SK-N-DZ (cell line): ENCODE measurements at regions not wholly inside any gene's neighbourhood (a gene's known extent, or its start where the extent isn't known, plus 50 kb on each side); places are given as distances from the start of the nearest gene placed in this dataset.

ENCODE experiments used
- DNase-seq: peaks from one replicate; pipeline ENCODE4 v3.0.0-alpha.2; 2015; ENCODE audit warnings: low spot score

DNA sequence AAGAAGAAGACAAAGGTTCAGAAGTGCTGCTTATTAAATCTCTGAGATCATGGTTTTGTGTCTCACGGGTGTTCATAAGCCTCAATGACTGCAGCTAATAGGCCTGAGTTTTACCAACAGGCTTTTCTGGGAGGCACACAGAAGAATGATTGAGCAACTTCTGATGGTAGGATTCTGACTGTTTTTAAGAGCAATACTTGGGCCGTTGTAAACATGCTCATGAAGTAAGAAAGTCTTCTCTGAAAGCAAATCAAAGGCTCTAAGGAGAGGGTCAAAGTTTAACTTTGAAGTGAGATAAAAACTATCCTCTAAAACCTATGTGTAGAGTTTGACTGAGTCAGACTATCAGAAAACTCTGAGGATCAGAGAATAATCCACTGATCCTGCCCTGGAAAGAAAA, 390.9 kb upstream of the DAB2 start:
- no peak for DNase-seq

DNA sequence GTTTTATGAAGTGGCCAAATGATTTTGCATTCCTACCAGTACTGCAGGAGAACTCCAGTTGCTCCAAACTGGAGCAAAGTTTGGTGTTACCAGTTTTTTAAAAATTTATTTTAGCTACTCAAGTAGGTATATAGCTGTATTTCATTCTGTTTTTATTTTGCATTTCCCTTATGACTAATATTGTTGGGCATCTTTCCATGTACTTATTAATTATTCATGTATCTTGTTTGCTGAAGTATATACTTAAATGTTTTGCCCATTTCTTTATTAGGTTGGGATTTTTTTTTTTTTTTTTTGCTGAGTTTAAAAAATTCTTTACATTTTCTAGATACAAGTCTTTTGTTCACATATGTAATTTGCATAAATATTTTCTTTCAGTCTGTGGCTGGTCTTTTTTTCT, 386.6 kb upstream of the DAB2 start:
- DNase-seq, result no peak

DNA sequence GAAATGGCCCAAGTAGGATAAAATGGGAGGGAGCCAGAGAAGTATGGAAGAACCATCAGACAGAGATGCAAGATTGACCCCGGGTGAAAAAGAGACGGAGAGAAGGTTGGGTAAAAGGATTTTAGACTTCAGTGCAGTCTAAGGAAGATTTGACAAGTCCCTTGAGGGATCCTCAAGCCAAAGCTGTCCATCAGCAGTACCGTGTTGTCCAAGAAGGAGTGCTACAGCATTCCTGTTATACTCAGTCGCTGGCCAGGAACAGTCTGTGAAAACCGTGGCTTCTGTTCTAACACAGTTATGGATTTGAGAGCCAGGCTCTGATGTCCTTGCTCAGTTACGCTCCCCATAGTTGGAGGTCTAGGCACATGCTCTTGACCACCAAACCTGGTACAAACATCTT, 383.9 kb upstream of the DAB2 start:
- DNase-seq, result no peak

DNA sequence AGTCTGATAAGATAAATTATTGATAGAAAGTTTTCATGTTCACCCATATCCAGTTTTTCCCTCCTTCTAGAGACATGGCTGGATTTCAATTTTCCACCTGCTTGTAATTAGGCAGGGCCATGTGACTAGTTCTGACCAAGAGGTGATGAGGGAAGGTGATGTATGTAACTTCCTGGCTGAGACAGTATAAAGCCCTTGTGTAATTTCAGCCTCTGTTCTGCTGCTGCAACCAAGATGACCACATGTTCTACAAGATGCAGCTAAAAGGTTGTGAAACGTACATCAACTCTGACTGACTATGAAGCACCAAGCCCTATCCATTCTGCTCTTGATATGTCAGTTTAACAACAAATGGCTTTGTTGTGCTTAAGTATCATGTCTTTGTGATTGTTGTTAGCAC, 376.5 kb upstream of the DAB2 start:
- DNase-seq, result no peak

DNA sequence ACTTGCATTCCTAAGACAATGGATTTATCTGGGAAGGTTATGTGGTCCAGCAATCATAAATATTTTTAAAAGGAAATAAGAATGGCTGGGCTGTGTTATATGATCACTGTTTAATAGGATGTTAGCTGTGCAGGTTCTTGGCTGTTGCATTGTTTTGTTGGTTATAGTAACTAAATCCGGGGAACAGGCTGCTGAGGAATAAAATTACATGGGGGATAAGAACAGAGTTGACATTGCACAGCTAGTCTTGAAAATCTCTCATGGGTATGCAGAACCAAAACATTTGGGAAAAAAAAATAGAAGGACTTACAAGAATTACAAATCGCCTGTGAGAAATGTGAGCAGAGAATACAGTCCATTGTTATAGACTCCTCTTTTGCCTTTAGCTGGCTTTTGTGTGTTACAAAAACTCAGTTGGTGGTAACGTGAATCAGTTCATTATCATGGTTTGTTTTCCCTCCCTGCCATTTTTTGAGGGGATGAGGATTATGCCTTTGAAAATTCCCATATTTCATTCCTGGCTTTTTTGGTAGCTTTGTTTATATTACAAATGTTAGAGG, 375.3 kb upstream of the DAB2 start:
- DNase-seq, result no peak

DNA sequence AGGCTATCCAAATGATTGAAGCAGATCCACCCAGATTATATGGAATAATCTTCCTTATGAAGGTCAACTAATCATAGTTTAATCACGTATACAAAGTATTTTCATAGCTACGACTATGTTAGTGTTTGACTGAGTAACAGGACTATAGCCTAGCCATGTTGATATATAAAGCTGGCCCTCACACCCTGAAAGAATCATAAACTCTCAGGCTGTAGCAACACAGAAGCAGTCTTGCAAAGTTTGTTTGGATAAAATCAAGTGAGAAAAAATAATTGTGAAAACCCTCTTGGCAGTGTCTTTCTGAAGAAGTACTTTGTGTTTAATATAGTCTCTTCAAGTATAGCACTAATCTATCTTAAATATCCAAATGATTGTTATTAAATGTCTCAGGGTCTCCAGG, 374.5 kb upstream of the DAB2 start:
- DNase-seq, result no peak

DNA sequence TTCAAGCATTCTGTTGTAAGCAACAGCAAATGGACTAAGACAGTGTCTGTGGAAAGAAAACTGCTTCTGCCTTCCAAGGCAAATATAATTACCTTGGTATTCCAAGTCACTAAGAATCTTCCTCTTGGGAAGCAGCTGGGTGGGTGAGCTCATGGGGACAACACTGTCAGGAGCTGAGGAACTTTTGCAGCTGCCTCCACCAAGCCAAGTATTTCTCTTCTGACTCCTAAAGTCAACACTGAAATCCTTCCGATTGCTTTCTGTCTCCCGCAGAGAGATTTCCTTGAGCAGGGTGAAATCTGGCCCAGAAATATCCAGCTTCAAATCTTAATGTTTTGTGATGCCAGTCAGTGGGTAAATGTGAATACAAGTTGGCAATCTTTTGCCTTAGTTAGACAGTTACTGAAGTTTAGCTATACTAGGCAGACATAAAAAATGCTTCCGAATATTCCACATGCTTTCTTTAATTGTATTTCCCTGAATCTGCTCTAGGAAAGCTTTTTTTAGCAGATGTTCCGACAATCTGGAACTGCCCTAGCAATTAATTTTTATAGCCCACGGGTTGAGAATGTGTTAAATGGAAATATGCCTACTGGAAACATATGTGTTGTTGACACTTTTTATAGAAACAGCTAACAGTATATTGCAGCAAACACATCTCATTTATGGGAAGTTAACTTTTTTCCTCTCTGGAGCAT, 369.9 kb upstream of the DAB2 start:
- no peak for DNase-seq

DNA sequence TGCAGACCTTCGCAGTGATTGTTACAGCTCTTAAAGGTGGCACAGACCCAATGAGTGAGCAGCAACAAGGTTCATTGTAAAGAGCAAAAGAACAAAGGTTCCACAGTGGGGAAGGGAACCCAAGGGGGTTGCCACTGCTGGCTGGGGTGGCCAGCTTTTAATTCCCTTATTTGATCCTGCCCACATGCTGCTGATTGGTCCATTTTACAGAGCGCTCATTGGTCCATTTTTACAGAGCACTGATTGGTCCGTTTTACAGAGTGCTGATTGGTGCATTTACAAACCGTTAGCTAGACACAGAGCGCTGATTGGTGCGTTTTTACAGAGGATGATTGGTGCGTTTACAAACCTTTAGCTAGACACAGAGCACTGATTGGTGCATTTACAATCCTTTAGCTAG, 360.6 kb upstream of the DAB2 start:
- DNase-seq, result no peak

DNA sequence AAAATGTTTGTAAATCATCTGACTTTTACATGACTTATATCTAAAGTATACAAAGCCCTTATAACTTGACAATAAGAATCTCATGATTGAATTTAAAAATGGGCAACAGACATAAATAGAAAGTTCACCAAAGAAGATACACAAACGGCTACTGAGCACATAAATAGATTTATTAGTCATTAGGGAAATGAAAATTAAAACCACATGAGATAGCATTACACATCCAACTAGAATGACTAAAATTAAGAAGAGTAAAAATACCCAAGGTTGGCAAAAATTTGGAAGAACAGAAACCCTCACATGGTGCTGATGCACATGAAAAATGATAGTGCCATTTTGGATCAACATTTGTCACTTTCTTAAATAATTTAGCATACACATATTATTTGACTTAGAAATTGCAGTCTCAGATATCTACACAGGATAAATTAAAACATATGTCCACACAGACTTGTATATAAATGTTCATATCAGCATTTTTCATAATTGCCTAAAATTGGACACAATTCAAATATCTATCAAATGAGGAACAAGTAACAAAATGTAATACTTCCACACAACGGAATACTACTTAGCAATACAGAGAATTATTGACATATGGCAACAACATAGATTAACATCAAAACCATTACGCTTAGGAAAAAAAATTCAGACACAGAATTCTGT, 359.1 kb upstream of the DAB2 start:
- no peak for DNase-seq

DNA sequence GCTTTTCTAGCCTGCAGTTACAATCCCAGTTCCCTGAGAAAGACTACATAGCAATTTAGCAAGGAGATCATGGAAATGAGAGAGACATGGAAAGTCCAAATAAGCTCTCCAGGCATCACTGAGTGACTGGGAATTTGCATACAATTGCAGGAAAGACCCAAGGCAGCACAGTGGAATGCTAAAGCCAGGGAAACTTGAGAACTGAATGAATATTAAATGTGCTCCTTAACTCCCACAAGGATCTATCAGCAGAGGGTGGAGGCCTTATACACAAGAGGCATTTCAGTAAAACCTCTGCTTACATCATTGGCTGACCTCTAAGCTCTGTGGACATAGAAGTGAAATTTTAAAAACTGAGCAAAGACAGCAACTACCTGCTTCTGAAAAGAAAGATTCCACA, 355.6 kb upstream of the DAB2 start:
- DNase-seq, result no peak

DNA sequence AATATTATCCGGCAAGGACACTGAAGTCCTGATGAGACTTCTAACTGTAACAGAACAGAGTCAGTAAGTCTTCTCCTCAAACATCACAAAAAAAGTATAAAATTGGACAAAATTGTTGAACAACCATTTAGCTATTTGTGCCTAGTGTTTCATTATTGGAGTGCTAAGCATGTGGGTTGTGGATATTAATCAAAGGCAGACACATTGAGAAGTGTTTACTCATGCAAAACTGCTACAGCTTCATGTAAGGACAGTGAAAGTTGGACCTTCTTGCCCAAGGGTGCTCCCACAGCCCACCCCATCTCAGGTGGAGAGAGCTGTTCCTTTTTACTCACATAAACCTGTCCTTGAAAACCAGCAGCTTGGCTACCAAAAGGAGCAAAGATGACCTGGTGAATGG, 355.1 kb upstream of the DAB2 start:
- no peak for DNase-seq

DNA sequence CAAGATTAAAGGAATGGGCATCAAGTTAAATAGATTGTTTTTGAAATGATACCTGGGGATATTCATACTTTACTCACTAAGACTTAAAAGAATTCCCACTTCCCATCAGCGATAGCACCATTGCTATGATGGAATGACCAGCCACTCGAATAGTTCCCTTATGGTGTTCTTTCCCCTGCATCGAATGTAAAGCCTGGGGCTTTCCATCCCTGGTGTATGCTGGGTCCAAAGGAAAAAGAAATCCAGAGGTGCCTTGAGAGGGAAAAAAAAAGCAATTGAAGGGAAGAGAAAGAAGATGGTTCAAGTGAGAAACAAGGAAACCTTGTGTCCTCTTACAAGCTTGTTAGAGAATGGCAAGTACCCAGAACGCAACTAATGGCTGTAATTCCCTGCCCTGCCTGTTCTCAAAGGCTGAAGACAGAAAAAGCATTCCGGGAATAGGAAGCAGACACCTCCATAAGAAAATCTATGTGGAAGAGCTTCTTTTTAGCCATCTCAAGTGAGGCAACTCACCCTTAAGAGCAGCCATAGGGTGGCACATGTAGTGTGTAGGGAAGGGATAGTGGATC, 351.1 kb upstream of the DAB2 start:
- no peak for DNase-seq

DNA sequence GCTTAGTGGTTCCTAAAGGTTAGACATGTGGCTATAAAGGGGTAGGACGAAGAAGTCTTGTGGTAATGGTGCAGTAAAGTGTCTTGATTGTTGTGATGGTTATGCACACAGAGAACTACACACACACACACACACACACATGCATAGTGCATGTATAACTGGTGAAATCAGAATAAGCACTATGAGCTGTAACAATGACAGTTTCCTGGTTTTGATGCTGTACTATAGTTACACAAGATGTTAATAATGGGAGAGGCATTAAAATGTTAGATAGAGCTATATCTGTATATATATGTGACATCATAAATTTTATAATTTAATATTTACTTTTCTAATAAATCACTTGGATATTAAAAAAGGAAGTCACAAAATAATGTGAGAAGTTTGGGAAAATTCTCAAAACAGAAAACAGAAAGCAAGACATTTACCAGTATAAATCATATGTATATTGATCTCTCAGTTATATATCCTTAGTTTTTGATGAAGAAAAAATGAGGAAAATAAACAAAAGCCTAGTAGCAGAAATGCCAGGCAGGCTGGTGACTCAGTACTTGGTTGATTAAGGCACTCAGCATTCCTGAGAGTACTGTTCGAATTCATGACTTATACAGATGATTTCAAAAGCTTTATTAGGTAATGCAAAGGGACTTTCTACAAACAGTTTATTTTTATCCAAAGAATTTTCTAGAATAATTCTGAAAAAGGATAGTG, 350.5 kb upstream of the DAB2 start:
- DNase-seq, result no peak

DNA sequence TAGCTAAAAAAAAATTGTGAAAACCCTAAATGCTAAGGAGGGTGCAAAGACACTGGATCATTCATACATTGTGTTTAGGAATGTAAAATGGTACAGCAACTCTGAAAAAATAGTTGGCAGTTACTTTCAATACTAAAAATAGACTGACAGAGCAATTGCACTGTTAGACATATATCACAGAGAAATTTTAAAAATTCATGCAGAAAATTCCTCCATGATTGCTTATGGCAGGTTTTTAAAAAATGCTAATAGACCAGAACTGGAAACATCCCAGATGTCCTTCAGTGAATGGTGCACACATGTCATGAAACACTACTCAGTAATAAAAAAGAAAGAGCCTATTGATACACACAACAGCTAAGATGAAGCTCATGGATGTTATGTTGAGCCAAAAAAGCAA, 349.8 kb upstream of the DAB2 start:
- no peak for DNase-seq

DNA sequence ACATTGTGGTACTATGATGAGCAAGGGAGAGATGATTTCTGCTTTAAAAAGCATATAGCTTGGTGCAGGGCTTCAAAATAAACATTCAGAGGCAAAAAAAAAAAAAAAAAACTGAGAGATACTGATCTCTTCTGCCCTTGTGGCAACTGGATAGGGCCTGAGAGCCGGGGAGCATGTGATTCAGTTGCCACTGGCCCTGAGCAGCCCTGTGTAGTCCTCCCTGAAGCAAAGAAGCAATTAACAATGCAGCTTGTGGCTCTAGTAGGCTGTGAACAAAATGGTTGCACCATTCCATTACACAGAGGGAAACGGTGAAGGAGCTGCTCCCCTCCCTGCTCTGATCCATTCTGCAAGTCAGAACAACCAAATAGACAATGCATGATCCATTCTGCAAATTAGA, 347.5 kb upstream of the DAB2 start:
- no peak for DNase-seq

DNA sequence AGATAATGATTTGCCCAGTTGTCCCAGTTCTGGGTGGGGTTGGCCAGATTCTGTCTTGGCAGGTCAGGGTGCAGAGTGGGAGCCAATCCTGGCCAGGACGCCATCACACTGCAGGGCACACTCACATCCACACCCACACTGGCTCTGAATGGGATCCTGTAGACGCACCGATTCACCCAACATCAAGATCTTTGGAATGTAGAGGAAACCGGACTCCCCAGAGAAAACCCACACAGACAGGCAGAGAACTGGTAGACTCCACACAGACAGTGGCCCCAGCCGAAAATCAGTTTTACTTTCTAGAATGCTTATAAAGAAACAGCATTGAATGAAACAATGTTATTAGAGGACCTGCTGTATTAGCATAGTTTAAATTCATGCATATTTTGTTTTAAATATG, 343.1 kb upstream of the DAB2 start:
- no peak for DNase-seq

DNA sequence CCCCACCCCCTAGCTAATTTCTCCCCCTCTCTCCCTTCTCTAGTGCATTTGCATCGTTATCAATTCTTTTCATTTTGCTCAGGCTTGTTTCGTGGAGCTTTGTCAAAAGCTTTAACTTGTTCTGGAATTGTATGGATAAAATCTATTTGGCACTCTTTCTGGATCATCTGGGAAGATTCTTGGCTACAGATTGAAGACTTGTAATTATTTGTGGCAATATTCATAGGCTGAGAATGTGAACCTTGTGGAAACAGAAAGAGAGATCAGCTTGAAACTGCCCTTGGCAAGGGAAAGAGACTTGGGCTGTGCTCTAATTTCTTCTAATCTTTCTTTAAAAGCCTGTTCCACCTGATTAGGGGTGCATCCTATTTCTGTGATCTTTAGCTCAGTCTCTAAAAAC, 340.6 kb upstream of the DAB2 start:
- no peak for DNase-seq

DNA sequence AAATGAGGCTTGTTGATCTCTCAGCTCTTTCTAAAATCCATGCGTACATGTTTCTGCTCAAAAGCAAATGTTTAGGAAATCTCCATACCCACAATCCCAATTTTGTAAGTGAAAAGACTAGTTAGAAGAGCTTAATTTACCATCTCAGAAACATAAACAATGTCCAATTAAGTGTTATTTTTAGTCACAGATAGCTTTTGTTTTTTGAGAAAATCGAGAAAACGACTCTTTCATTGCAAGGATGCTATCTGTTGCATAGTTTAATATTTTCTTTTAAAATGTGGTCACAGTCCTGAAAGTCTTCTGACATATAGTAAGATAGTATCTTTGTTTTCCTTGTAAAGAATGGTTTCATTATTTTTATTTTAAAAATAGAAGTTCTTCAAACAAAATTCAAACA, 338.0 kb upstream of the DAB2 start:
- DNase-seq, result no peak

DNA sequence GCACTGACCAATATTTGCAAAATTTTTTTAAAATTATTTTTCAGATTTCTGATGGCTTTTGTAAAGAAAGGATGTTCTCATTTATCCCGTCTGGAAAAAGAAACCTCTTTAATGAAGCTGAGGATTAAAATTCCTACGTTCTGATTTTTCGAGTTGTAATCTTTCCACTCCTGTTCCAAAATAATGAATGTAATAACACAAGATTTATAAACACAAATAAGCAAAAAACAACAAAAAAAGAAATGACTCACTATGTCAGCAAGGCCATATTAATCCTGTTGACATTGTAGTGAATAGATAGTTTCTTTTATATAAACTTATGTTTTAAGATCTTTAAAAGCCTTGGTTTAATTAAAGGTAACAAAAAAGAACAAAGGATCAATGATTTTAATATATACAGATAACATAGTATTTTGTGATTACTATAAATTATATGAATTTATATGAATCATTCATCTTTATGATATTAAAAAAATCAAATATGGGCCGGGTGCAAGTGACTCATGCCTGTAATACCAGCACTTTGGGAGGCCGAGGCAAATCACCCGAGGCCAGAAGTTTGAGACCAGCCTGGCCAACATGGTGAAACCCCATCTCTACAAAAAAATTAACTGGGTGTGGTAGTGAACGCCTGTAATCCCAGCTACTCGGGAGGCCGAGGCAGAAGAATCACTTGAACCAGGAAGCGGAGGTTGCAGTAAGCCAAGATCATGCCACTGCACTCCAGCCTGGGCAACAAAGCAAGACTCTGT, 336.6 kb upstream of the DAB2 start:
- no peak for DNase-seq

DNA sequence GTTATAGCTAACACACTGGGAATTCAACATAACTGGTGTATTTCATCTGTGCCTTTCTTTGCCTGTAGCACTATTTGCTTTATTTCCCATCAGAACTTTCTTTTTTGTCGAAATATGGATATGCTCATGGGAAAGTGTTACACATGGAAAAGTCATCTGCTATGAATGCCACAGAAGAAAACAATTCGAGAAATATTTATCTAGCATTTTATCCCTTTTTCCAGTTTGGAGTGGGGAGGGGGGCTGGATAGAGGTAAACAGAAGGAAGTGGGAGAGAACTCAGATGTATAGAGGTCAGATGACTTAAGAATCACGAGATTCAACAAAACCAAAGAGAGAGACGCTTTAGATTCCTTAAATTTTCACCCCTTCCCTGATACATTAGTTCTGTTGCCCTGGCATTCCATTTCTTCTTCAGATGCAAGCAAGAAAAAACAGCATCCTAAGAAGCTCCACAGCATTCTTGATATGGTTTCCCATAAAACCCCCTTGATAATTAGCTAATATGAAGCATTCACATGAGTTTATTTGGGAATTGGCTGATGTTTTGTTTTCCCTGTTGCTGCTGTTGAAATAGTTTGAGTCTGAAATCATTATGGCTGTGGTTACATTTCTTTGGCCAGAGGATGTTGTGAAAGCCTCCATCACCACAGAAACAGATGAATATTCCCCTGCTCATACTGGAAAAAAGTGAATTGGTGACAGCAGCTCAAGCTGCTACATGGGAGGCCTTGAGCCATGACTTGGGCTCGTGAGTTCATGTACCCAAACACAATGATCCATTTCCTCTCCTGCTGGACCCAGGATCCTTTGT, 335.8 kb upstream of the DAB2 start:
- DNase-seq, result no peak

DNA sequence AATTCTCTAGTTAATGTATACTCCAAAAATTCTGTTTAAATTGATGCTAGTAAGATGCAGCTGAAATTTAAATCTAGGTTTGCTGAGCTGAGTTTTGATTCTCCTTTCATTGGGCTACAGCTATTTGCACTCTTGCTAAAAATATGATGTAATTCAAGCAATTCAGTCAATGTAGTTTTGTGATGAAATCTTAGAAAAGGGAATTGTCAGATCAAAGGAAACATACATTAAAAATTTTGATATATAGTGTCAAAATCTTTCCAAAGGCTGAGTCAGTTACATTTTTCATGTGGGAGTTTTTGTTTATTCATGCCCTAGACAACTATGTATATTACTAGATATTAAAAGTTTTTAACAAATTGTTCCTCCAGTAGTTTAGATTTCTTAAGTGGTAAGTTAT, 334.9 kb upstream of the DAB2 start:
- DNase-seq, result no peak
